Stimulated activated CD4-positive, alpha-beta T cell treated with anti-CD3 and anti-CD28 coated beads, Interleukin-4, amount 100 ng/mL, for 48 hours (primary cell): ENCODE measurements at regions not wholly inside any gene's neighbourhood (a gene's known extent, or its start where the extent isn't known, plus 50 kb on each side); places are given as distances from the start of the nearest gene placed in this dataset.

Experiments
- DNase-seq, 2 donors: peaks; one replicate each; pipeline ENCODE4 v3.0.0-alpha.2; 2020; ENCODE audit warnings: low read depth in 2 of 2

- DNase-seq: no peak
These were observed 169.0 kb upstream of the IRX6 start for GRCh38 chr16:55154956-55155355.

GRCh38 chr16:55155815-55156214, 168.2 kb upstream of the IRX6 start:
- no peak for DNase-seq

- no peak for DNase-seq
These were observed 154.2 kb upstream of the IRX6 start for GRCh38 chr16:55169780-55170179.

GRCh38 chr16:55171241-55171640, 152.8 kb upstream of the IRX6 start:
- no peak for DNase-seq

GRCh38 chr16:55175389-55175788, 148.6 kb upstream of the IRX6 start:
- no peak for DNase-seq

- no peak for DNase-seq
These were observed 147.1 kb upstream of the IRX6 start for GRCh38 chr16:55176901-55177300.

- no peak for DNase-seq
These were observed 144.6 kb upstream of the IRX6 start for GRCh38 chr16:55179411-55179810.

GRCh38 chr16:55179852-55180585, 144.0 kb upstream of the IRX6 start:
- no peak for DNase-seq

- no peak for DNase-seq
These were observed 140.0 kb upstream of the IRX6 start for GRCh38 chr16:55184052-55184451.

- DNase-seq: no peak
These were observed 139.4 kb upstream of the IRX6 start for GRCh38 chr16:55184619-55185018.

GRCh38 chr16:55189224-55189623, 134.8 kb upstream of the IRX6 start:
- DNase-seq: no peak

GRCh38 chr16:55189682-55190636, 134.0 kb upstream of the IRX6 start:
- DNase-seq: no peak

GRCh38 chr16:55192734-55193133, 131.3 kb upstream of the IRX6 start:
- no peak for DNase-seq

GRCh38 chr16:55203570-55203969, 120.4 kb upstream of the IRX6 start:
- no peak for DNase-seq

- no peak for DNase-seq
These were observed 119.9 kb upstream of the IRX6 start for GRCh38 chr16:55204069-55204468.

GRCh38 chr16:55204923-55205322, 119.1 kb upstream of the IRX6 start:
- DNase-seq: no peak

- DNase-seq: no peak
These were observed 116.1 kb upstream of the IRX6 start for GRCh38 chr16:55207693-55208428.

GRCh38 chr16:55209626-55210025, 114.4 kb upstream of the IRX6 start:
- no peak for DNase-seq

GRCh38 chr16:55212791-55213190, 111.2 kb upstream of the IRX6 start:
- no peak for DNase-seq

- DNase-seq: no peak
These were observed 109.6 kb upstream of the IRX6 start for GRCh38 chr16:55214412-55214811.

- DNase-seq: no peak
These were observed 109.0 kb upstream of the IRX6 start for GRCh38 chr16:55214974-55215494.

- DNase-seq: no peak
These were observed 106.6 kb upstream of the IRX6 start for GRCh38 chr16:55217392-55217791.
